Neural cell (in vitro differentiated cells): ENCODE measurements at regions not wholly inside any gene's neighbourhood (a gene's known extent, or its start where the extent isn't known, plus 50 kb on each side); places are given as distances from the start of the nearest gene placed in this dataset.

Experiments used
- MXI1 ChIP-seq: fragments of 450-650 bp; conservative IDR thresholded peaks from 2 replicates; pipeline ENCODE4 v1.6.1; 2014; ENCODE audit warnings: antibody characterized with exemption, mild to moderate bottlenecking; ENCODE audit not compliant: poor library complexity, severe bottlenecking
- POLR2AphosphoS5 ChIP-seq: IDR thresholded peaks from 2 replicates; pipeline ENCODE4 v1.6.1; 2012
- RAD21 ChIP-seq: fragments of 450-650 bp; conservative IDR thresholded peaks from 2 replicates; pipeline ENCODE4 v1.6.1; 2014; ENCODE audit warnings: antibody characterized with exemption, mild to moderate bottlenecking, moderate library complexity
- TF ChIP-seq, protein P1 (sequence below): IDR thresholded peaks from 2 replicates; pipeline ENCODE4 v1.6.1; 2012; ENCODE audit warnings: borderline replicate concordance
- TF ChIP-seq, protein P2 (sequence below): fragments of 450-650 bp; IDR thresholded peaks from 2 replicates; pipeline ENCODE4 v1.5.1; 2014; ENCODE audit warnings: antibody characterized with exemption, mild to moderate bottlenecking, moderate library complexity; ENCODE audit not compliant: poor library complexity, severe bottlenecking

- TF ChIP-seq, protein P1, sequence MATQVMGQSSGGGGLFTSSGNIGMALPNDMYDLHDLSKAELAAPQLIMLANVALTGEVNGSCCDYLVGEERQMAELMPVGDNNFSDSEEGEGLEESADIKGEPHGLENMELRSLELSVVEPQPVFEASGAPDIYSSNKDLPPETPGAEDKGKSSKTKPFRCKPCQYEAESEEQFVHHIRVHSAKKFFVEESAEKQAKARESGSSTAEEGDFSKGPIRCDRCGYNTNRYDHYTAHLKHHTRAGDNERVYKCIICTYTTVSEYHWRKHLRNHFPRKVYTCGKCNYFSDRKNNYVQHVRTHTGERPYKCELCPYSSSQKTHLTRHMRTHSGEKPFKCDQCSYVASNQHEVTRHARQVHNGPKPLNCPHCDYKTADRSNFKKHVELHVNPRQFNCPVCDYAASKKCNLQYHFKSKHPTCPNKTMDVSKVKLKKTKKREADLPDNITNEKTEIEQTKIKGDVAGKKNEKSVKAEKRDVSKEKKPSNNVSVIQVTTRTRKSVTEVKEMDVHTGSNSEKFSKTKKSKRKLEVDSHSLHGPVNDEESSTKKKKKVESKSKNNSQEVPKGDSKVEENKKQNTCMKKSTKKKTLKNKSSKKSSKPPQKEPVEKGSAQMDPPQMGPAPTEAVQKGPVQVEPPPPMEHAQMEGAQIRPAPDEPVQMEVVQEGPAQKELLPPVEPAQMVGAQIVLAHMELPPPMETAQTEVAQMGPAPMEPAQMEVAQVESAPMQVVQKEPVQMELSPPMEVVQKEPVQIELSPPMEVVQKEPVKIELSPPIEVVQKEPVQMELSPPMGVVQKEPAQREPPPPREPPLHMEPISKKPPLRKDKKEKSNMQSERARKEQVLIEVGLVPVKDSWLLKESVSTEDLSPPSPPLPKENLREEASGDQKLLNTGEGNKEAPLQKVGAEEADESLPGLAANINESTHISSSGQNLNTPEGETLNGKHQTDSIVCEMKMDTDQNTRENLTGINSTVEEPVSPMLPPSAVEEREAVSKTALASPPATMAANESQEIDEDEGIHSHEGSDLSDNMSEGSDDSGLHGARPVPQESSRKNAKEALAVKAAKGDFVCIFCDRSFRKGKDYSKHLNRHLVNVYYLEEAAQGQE: no peak
- TF ChIP-seq, protein P2, sequence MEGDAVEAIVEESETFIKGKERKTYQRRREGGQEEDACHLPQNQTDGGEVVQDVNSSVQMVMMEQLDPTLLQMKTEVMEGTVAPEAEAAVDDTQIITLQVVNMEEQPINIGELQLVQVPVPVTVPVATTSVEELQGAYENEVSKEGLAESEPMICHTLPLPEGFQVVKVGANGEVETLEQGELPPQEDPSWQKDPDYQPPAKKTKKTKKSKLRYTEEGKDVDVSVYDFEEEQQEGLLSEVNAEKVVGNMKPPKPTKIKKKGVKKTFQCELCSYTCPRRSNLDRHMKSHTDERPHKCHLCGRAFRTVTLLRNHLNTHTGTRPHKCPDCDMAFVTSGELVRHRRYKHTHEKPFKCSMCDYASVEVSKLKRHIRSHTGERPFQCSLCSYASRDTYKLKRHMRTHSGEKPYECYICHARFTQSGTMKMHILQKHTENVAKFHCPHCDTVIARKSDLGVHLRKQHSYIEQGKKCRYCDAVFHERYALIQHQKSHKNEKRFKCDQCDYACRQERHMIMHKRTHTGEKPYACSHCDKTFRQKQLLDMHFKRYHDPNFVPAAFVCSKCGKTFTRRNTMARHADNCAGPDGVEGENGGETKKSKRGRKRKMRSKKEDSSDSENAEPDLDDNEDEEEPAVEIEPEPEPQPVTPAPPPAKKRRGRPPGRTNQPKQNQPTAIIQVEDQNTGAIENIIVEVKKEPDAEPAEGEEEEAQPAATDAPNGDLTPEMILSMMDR: no peak
- TF ChIP-seq RAD21 (no peak), MXI1 (no peak), POLR2AphosphoS5 (no peak)
Measured at GRCh38 chr22:47417699-47418098, 655.2 kb downstream of the TBC1D22A start.
